Heart left ventricle (tissue), 13 donors: ENCODE measurements at regions not wholly inside any gene's neighbourhood (a gene's known extent, or its start where the extent isn't known, plus 50 kb on each side); places are given as distances from the start of the nearest gene placed in this dataset.

Experiments
- CTCF ChIP-seq, 12 donors: fragments of 200-600 bp; sonication (generic) in 4 of 12; IDR thresholded peaks; one replicate each; pipeline versions ENCODE4 v1.5.0 to v1.8.0; 2018 to 2022; ENCODE audit warnings: antibody characterized with exemption in 12 of 12, mild to moderate bottlenecking in 5 of 12
- POLR2A ChIP-seq, 2 donors: fragments of 450-650 bp; IDR thresholded peaks; one replicate each; pipeline ENCODE4 v1.6.1; 2017; ENCODE audit warnings: antibody characterized with exemption in 2 of 2, mild to moderate bottlenecking in 2 of 2, moderate library complexity in 2 of 2
- donor health status: ischemic (EF 13 %, LVEDD 7.1; RV severe dilation, severe dysfunction).
- donor health status: DM: no; HTN: yes; CAD: no.
- donor health status: DM: no; HTN: no; CAD: no.
- donor health status: ischemic (EF 25% LVEDD 6.9; RV normal size, moderate dysfunction).
- donor health status: ischemic (EF 25% LVEDD 5.7; RV mildly dilated, moderate dysfunction).
- donor health status: ischemic (EF 35%, LVEDD 5.7; RV mildly dilated, moderate dysfunction).
- donor health status: nonischemic (EF 11% LVEDD 7.7; RV severe dilation, severe dysfunction).
- donor health status: DM: yes; HTN: yes; CAD: no.
- donor health status: PGD.
- donor health status: ischemic (EF 29% LVEDD 5.4; RV normal size, mild dysfunction).
- donor health status: nonischemic (EF 23%, LVEDD 6.1; RV moderate dilation, normal function).

GRCh38 chr15:26213427-26213826 is 350.3 kb upstream of the ATP10A start:
- TF ChIP-seq CTCF (IDR thresholded peaks at IDR 0.05) (no peak), POLR2A (IDR thresholded peaks at IDR 0.05) (no peak)
